ENCODE measurements at regions not wholly inside any gene's neighbourhood (a gene's known extent, or its start where the extent isn't known, plus 50 kb on each side); places are given as distances from the start of the nearest gene placed in this dataset.

DNA sequence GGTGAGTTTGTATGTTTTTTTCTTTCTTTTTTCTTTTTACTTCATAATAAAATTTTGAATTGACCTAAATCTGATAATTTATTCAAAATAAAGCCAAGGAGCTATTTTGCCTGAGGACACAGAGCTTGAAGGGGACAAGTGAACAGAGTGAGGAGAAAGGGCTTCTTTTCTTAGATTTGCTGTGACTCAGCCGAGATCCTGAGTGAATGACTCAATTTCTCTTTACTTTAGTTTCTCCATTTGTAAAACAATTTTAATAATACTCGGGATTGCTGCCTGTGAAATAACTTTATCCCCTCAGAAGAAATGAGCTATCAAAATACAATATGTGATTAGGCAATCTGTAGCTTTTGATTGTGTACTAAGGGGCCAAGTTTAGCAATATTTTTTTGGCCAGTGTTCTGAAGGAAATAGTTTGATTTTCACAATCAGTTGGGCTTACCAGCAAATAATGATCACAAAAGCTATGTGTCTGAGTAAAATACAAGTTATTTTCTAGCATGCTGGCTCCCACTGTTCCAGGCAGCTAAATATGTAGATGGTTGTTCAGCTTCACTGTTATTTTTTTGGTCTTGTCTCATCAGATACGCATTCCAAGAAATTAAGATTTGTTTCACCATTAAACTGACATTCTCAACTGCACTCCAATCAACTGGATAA, 437.5 kb downstream of the FGF9 start:
- H3K36me3 Mint-ChIP-seq = peaks cover 2% of the 10 kb centered on the region
- no peak for DNase-seq (ENCODE audit: low spot score in 2 of 2, unreplicated experiment in 2 of 2)
- no peak overlapping the region for H3K4me3 Mint-ChIP-seq
- H3K9me3 Mint-ChIP-seq = peaks cover 4% of the 10 kb centered on the region
- H3K27me3 Mint-ChIP-seq (ENCODE audit: low read depth) = no peaks in the 10 kb centered on the region
- H3K27ac Mint-ChIP-seq = peak overlapping the region; percentile 77
- TF ChIP-seq CTCF (IDR thresholded peaks at IDR 0.05; ENCODE audit: unreplicated experiment) = no peak
- H3K4me1 Mint-ChIP-seq = peaks cover 32% of the 10 kb centered on the region

- Mint-ChIP-seq H3K4me1 (peaks cover 32% of the 10 kb centered on the region), H3K9me3 (peaks cover 9% of the 10 kb centered on the region), H3K4me3 (no peak overlapping the region), H3K27ac (peak overlapping the region; percentile 77), H3K27me3 (ENCODE audit: low read depth) (no peaks in the 10 kb centered on the region), H3K36me3 (peaks cover 5% of the 10 kb centered on the region)
- DNase-seq (ENCODE audit: low spot score in 2 of 2, unreplicated experiment in 2 of 2) = no peak
- no peak for TF ChIP-seq CTCF (IDR thresholded peaks at IDR 0.05; ENCODE audit: unreplicated experiment)
These were observed 438.1 kb downstream of the FGF9 start for GRCh38 chr13:22108979-22109378.

- peaks cover 5% of the 10 kb centered on the region for H3K36me3 Mint-ChIP-seq
- no peak for DNase-seq (ENCODE audit: low spot score in 2 of 2, unreplicated experiment in 2 of 2)
- H3K27ac Mint-ChIP-seq = no peak overlapping the region
- H3K27me3 Mint-ChIP-seq (ENCODE audit: low read depth) = no peaks in the 10 kb centered on the region
- peaks cover 10% of the 10 kb centered on the region for H3K9me3 Mint-ChIP-seq
- peaks cover 32% of the 10 kb centered on the region for H3K4me1 Mint-ChIP-seq
- H3K4me3 Mint-ChIP-seq = no peak overlapping the region
- no peak for TF ChIP-seq CTCF (IDR thresholded peaks at IDR 0.05; ENCODE audit: unreplicated experiment)
These were observed 439.5 kb downstream of the FGF9 start for GRCh38 chr13:22110368-22110767.

DNA sequence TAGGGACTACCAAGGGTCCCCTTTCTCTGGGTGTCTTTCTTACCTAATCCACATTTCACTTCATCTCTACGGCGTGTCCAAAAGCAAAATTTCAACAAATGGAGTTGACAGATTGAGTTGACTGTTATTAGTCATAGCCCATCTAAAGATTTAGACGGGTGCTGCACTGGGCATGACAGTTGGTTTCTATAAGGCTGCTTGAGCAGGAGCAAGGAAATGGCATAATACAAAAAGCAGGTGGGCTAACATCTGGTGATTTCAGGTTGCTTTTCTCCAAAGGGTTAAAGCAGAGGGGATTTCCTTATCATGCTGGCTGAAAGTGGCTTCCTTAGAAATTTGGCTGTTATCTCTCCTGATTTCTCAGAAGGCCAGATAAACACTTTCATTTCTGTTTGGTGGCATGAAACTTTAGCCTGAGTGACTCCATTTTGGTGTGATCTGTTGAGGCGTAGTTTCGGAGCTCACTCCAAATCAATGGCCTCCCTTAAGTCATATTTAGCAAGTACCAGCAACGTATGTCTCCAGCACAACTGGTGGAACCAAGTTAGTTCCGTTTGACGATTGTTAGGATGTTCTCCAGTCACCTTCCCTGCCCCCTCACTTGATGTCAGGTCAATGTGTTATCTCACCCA, 440.4 kb downstream of the FGF9 start:
- H3K27ac Mint-ChIP-seq = no peak overlapping the region
- peaks cover 5% of the 10 kb centered on the region for H3K36me3 Mint-ChIP-seq
- no peak for TF ChIP-seq CTCF (IDR thresholded peaks at IDR 0.05; ENCODE audit: unreplicated experiment)
- no peak for DNase-seq (ENCODE audit: low spot score in 2 of 2, unreplicated experiment in 2 of 2)
- H3K9me3 Mint-ChIP-seq = peaks cover 10% of the 10 kb centered on the region
- H3K4me3 Mint-ChIP-seq = no peak overlapping the region
- H3K27me3 Mint-ChIP-seq (ENCODE audit: low read depth) = no peaks in the 10 kb centered on the region
- peaks cover 32% of the 10 kb centered on the region for H3K4me1 Mint-ChIP-seq

DNA sequence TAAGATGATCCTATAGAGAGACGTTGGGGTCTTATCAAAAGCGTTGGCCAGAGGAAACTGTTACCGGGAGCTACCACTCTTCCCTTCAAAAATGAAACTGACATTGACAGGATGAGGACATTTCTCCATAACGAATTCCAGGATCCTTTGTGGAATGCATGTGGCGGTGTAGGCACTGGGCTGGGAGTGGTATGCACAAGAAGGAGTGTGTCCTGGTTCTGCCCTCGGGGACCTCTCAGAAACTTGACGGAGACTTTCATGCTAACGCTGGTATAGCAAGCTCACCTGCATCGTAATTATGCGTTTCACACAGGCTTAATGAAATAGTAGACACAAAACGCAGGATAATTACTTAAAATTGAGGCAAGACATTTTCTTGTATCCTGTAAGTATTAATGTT, 441.1 kb downstream of the FGF9 start:
- no peak for TF ChIP-seq CTCF (IDR thresholded peaks at IDR 0.05; ENCODE audit: unreplicated experiment)
- H3K9me3 Mint-ChIP-seq = peaks cover 10% of the 10 kb centered on the region
- DNase-seq (ENCODE audit: low spot score in 2 of 2, unreplicated experiment in 2 of 2) = no peak
- peaks cover 5% of the 10 kb centered on the region for H3K36me3 Mint-ChIP-seq
- H3K4me3 Mint-ChIP-seq = no peak overlapping the region
- H3K27ac Mint-ChIP-seq = no peak overlapping the region
- no peaks in the 10 kb centered on the region for H3K27me3 Mint-ChIP-seq (ENCODE audit: low read depth)
- peaks cover 29% of the 10 kb centered on the region for H3K4me1 Mint-ChIP-seq

Measured in mesothelial cell of epicardium (in vitro differentiated cells).